Calu3 (cell line): ENCODE measurements at regions not wholly inside any gene's neighbourhood (a gene's known extent, or its start where the extent isn't known, plus 50 kb on each side); places are given as distances from the start of the nearest gene placed in this dataset.
"Not testable (repeated sequence)": the region's sequence is repeated elsewhere in the genome, so short reads cannot be mapped to it uniquely, and the experiment has no call there.

ENCODE experiments used
- BruUV-seq: library from RNA; stranded (reverse); fragments of 400-500 nt; replicated peaks from 2 replicates; lab custom pipeline; 2021; lab: Mats Ljungman, UMichigan
- CTCF ChIA-PET: fragments of 300-600 bp; sonication (Branson Sonifier 250); formaldehyde crosslinking; loops from one replicate; lab custom pipeline; 2022; ENCODE audit warnings: antibody characterized with exemption; lab: Charles Lee
- DNase-seq: peaks from one replicate; pipeline ENCODE4 v3.0.0; 2022
- H3K27ac Mint-ChIP-seq: one replicate; pipeline ENCODE4 v1.8.0; 2022; ENCODE audit warnings: mixed read lengths; ENCODE audit not compliant: unreplicated experiment
- H3K27me3 Mint-ChIP-seq: one replicate; pipeline ENCODE4 v1.8.0; 2022; ENCODE audit warnings: mixed read lengths; ENCODE audit not compliant: unreplicated experiment
- H3K36me3 Mint-ChIP-seq: one replicate; pipeline ENCODE4 v1.8.0; 2022; ENCODE audit warnings: mild to moderate bottlenecking, moderate library complexity, mixed read lengths; ENCODE audit not compliant: insufficient read depth, unreplicated experiment
- H3K4me1 Mint-ChIP-seq: one replicate; pipeline ENCODE4 v1.8.0; 2022; ENCODE audit warnings: mild to moderate bottlenecking, low read depth, mixed read lengths; ENCODE audit not compliant: unreplicated experiment
- H3K4me3 Mint-ChIP-seq: one replicate; pipeline ENCODE4 v1.8.0; 2022; ENCODE audit warnings: mild to moderate bottlenecking, low read depth, moderate library complexity, mixed read lengths; ENCODE audit not compliant: unreplicated experiment
- H3K9me3 Mint-ChIP-seq: one replicate; pipeline ENCODE4 v1.8.0; 2022; ENCODE audit warnings: low read depth, mixed read lengths; ENCODE audit not compliant: unreplicated experiment
- intact Hi-C: fragments of 100-400 bp; cut with micrococcal nuclease; formaldehyde crosslinking; loops from one replicate; pipeline ENCODE4 v1.10.0; 2022; ENCODE audit not compliant: unreplicated experiment
- TF ChIP-seq, protein P1 (sequence below): fragments of 200-600 bp; IDR thresholded peaks from one replicate; pipeline ENCODE4 v1.8.0; 2022; ENCODE audit warnings: antibody characterized with exemption; ENCODE audit not compliant: unreplicated experiment

DNA sequence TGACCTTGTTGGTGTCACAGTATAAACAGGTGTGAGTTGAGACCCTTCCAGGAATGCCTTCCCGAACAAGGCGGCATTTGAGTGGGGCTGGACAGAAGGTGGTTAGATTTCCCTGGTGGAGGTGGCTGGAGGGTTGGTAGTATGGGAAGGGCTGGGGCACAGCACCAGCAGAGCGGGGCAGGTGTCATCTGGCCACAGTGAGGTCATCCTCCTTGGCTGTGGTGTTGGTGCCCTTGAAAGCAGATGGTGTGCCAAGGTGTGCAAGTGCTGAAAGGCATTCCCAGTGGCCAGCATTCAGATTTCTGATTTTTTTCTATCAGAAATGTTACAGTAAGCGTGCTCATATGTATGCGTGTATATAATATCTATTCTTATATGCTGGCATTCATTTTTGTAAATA lies 126.6 kb downstream of the LAT start:
- peaks cover 37% of the 10 kb centered on the region for H3K27me3 Mint-ChIP-seq
- no peaks in the 10 kb centered on the region for H3K9me3 Mint-ChIP-seq
- peaks cover 26% of the 10 kb centered on the region for H3K4me1 Mint-ChIP-seq
- DNase-seq: no peak
- CTCF ChIA-PET: no interaction called here
- H3K36me3 Mint-ChIP-seq: peaks cover 5% of the 10 kb centered on the region
- no TSS peak for BruUV-seq
- TF ChIP-seq, protein P1, sequence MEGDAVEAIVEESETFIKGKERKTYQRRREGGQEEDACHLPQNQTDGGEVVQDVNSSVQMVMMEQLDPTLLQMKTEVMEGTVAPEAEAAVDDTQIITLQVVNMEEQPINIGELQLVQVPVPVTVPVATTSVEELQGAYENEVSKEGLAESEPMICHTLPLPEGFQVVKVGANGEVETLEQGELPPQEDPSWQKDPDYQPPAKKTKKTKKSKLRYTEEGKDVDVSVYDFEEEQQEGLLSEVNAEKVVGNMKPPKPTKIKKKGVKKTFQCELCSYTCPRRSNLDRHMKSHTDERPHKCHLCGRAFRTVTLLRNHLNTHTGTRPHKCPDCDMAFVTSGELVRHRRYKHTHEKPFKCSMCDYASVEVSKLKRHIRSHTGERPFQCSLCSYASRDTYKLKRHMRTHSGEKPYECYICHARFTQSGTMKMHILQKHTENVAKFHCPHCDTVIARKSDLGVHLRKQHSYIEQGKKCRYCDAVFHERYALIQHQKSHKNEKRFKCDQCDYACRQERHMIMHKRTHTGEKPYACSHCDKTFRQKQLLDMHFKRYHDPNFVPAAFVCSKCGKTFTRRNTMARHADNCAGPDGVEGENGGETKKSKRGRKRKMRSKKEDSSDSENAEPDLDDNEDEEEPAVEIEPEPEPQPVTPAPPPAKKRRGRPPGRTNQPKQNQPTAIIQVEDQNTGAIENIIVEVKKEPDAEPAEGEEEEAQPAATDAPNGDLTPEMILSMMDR: no peak
- intact Hi-C loops: loop anchor here (10.0 kb wide), 1 partner anchor 203 kb away; no protein-coding TSS in a partner anchor
- H3K4me3 Mint-ChIP-seq: no peak overlapping the region
- no peak overlapping the region for H3K27ac Mint-ChIP-seq

DNA sequence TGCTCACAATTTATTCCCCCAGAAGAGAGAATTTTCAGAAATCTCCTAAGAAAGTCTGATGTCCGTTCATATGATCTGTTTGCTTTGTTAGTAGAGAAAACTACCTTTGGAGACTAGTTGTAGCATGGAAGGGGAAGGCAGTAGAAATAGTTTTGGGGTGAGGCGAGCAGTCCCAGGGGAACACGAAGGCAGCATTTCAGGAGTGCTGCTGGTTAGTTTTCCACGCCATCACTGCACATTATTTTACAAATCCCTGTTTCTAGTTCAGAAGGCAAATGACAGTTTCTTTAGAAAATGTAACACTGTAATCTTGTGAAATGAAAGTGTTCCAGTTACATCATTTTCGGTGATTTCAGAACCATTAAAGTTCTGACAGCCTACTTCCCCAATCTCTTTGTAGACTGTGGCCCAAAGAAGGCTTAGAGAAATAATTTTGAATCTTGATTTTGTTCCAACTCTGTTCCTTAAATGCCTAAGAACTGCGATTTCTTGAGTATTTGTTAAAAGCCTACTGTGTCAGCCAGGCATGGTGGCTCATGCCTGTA lies 123.8 kb downstream of the LAT start:
- H3K9me3 Mint-ChIP-seq, H3K27ac Mint-ChIP-seq, DNase-seq, CTCF ChIA-PET, intact Hi-C loops, H3K36me3 Mint-ChIP-seq, BruUV-seq, H3K4me3 Mint-ChIP-seq: not testable (repeated sequence)
- Mint-ChIP-seq H3K4me1 (peaks cover 18% of the 10 kb centered on the region), H3K27me3 (peaks cover 44% of the 10 kb centered on the region)

DNA sequence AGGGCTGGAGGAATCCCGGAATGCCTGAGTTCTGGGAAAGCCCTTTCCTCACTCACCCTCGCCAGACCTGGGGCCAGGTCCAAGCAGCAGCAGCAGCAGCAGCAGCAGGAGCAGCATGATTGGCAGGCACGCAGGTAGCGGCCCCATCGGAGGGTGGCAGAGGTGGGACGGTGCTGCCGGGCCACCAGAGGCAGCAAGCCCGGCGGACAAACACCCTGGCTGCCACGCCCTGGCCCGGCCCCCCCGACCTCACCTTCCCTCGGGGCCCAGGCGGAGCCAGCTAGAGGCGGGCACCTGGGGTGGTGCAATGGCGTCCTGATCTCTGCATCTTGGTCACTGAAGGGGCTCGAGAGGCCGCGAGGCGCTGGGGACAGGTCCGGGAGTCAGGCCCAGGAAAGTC lies 122.4 kb downstream of the LAT start:
- CTCF ChIA-PET: no interaction called here
- Mint-ChIP-seq H3K4me1 (peaks cover 18% of the 10 kb centered on the region), H3K27me3 (peaks cover 52% of the 10 kb centered on the region), H3K4me3 (peak overlapping the region; percentile 39), H3K9me3 (no peaks in the 10 kb centered on the region), H3K27ac (no peak overlapping the region), H3K36me3 (no peaks in the 10 kb centered on the region)
- DNase-seq: peak; percentile 69
- BruUV-seq: no TSS peak
- intact Hi-C loops: no loop called here
- TF ChIP-seq, protein P1: no peak

DNA sequence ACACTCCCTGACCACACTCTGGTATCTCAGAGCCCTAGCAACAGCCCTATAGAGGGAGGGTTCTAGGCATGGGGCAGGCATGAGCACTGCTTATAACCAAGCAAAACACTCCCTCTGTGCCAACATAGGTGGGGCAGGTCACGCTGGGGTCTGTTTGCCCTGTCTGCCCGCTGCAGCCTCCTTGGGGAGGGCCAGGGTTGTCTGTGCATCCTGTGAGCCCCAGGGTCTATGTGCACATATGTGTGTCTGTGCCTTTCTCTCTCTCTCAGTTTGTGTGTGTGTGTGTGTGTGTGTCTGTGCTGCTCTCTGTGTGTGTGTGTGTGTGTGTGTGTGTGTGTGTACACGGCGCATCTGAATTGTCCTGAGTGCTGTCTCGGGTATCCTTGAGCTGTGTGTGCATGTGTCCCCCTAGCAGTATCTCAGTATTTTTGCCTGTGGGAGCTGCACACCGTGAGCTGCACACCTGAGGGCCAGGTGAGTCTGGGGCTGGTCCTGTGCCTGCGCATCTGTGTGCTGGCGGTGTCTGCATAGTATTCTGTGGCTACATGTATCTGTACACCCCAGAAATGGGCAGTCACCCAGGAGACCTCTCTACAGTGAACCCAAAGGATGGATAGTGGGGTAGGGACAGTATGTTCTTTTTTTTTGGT lies 121.5 kb downstream of the LAT start:
- H3K27ac Mint-ChIP-seq, intact Hi-C loops, H3K36me3 Mint-ChIP-seq, H3K9me3 Mint-ChIP-seq, BruUV-seq, DNase-seq: not testable (repeated sequence)
- CTCF ChIA-PET: interaction anchor here (0.6 kb wide), 1 partner anchor 33 kb away, joined by 3 read pairs; no protein-coding TSS in a partner anchor
- peak overlapping the region; percentile 39 for H3K4me3 Mint-ChIP-seq
- peaks cover 52% of the 10 kb centered on the region for H3K27me3 Mint-ChIP-seq
- peaks cover 18% of the 10 kb centered on the region for H3K4me1 Mint-ChIP-seq

DNA sequence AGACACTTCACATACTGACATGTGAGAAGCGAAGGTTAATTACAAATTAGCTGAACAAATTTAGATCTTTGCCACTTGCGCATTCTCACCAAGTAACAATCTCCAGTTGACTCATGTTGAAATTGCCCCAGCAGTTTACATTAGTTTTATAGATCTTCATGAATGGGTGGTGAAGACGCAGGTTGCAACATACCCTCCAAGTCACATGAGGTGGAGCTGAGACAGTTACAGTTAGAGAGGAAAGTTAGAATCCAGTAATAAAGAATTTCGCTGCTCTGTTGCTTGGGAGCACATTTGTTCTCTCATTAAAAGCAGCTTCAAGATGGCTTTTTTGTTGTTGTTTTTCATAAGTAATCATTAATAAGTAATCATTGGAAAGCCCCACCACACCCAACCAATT lies 119.7 kb downstream of the LAT start:
- BruUV-seq, DNase-seq, H3K9me3 Mint-ChIP-seq, H3K4me3 Mint-ChIP-seq, H3K27ac Mint-ChIP-seq, CTCF ChIA-PET, H3K36me3 Mint-ChIP-seq, intact Hi-C loops: not testable (repeated sequence)
- peaks cover 18% of the 10 kb centered on the region for H3K4me1 Mint-ChIP-seq
- H3K27me3 Mint-ChIP-seq: peaks cover 52% of the 10 kb centered on the region

DNA sequence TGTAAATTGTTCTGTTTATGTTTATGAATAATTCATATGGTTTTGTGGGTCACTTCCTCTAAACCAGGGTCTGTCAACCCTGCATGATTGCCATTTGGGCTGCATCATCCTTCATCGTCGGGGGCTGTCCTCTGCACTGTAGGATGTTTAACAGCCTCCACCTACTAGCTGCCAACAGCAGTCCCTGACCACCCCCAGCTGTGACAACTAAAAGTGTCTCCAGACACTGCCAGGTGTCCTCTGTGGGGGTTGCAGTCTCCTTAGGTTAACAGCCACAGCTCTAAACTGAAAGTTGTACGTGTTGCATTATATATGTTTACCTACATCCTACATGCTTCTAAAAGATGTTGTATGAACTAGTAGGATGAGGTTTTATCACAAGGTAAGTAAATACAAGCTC lies 113.1 kb downstream of the LAT start:
- CTCF ChIA-PET, H3K4me1 Mint-ChIP-seq, BruUV-seq, H3K36me3 Mint-ChIP-seq, H3K4me3 Mint-ChIP-seq, DNase-seq, intact Hi-C loops, H3K27ac Mint-ChIP-seq, H3K9me3 Mint-ChIP-seq: not testable (repeated sequence)
- peaks cover 25% of the 10 kb centered on the region for H3K27me3 Mint-ChIP-seq

DNA sequence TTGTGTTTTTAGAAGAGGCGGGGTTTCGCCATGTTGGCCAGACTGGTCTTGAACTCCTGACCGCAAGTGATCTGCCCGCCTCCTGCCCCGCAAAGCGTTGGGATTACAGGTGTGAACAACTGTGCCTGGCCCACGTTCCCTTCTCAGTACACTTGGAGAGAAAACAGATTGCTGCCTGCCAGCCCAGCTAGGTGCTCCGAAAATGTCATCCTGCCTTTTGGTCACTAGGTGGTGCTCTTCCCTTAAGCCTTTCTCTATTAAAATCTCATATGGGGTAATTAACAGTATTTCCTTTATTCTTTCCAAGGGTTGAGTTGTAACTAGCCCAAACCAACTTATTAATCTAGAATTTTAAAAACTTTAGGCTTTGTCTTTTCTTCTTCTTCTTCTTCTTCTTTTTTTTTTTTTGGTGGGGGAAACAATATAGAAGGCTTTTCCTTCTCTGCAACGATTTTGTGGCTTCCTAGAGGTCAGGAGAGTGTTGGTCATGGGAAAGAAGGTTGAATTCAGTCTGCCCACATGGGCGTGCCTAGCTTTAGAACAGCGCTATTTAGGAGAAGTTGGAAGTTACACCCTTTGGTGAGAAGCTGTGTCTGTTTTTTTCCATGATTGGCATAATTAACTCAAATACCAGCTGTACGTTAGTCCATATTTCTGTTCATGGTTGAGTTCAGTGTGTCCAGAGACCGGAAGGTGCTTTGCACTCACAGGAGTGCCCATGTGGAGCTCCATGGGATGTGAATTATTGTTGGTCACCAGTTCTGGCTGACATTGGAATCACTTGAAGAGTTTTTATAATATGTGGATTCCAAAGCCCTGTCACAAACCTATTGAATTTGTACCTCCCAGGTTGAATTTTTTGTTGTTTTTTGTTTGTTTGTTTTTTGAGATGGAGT lies 110.1 kb downstream of the LAT start:
- H3K27me3 Mint-ChIP-seq, H3K9me3 Mint-ChIP-seq, H3K36me3 Mint-ChIP-seq, DNase-seq, H3K4me1 Mint-ChIP-seq, H3K27ac Mint-ChIP-seq, intact Hi-C loops, BruUV-seq, H3K4me3 Mint-ChIP-seq: not testable (repeated sequence)
- CTCF ChIA-PET: interaction anchor here (0.7 kb wide), 1 partner anchor 20 kb away, joined by 3 read pairs; no protein-coding TSS in a partner anchor

DNA sequence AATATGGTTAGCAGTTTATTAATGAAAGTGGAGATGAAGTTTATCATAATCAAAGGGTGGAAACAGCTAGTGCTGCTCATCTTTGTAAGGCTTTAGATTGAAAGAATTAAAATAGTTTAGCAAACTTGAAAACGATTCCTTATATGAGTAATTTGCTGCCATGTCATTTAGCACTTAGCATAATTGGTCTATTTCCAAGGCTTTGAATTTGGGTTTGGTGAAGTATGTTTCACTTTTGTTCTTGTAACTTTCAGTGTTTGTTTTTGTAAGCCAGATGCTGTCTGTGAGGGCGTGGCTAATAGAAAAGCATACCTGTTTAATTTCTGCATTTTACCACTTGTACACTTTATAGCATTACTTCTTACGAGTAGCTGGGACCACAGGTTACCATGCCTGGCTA lies 109.5 kb downstream of the LAT start:
- DNase-seq, H3K4me3 Mint-ChIP-seq, H3K36me3 Mint-ChIP-seq, H3K9me3 Mint-ChIP-seq, H3K27ac Mint-ChIP-seq, H3K4me1 Mint-ChIP-seq, BruUV-seq, intact Hi-C loops, H3K27me3 Mint-ChIP-seq: not testable (repeated sequence)
- CTCF ChIA-PET: interaction anchor here (0.7 kb wide), 1 partner anchor 20 kb away, joined by 3 read pairs; no protein-coding TSS in a partner anchor
